Forelimb muscle (tissue), 1 donor: ENCODE measurements at regions not wholly inside any gene's neighbourhood (a gene's known extent, or its start where the extent isn't known, plus 50 kb on each side); places are given as distances from the start of the nearest gene placed in this dataset.
A peak's percentile ranks its signal among the peaks of the same experiment; 100 is the strongest.
"Not testable (repeated sequence)": the region's sequence is repeated elsewhere in the genome, so short reads cannot be mapped to it uniquely, and the experiment has no call there.

Experiments
- DNase-seq: peaks from one replicate; pipeline ENCODE4 v3.0.0-alpha.2; 2013; ENCODE audit warnings: low read depth

DNA sequence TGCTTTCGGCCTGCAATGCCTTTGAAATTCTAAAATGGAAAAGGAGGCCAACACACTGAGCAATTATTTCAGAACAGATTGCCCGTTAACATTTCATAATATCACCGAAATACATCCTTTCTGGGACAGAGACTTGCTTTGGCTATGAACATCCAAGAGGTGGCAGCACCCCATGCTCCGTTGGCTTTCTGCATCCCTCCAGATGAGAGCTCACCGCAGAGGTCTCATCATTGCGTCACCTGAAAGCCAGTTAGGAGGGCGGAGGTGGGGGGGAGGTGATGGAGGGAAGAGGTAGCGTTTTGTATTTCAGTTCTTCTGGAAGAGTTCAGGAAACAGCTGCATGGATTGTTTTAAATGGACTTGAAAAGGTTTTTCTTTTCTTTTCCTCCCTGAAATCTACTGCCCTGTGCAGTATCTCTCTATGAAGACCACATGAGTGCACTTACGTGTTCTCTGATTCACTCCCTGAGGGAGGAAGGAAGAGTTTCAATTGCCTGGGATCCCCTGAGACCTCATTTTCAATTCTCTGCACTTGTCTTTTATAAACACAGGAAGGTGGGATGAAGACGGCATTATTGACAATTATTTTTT lies 166.8 kb upstream of the PGRMC2 start:
- DNase-seq: peak; percentile 68

- DNase-seq: no peak
Observed at GRCh38 chr4:128452415-128452814, 164.8 kb upstream of the PGRMC2 start.

GRCh38 chr4:128451270-128451905 lies 163.8 kb upstream of the PGRMC2 start:
- no peak for DNase-seq

- DNase-seq: no peak
Observed at GRCh38 chr4:128450326-128451120, 162.9 kb upstream of the PGRMC2 start.

DNA sequence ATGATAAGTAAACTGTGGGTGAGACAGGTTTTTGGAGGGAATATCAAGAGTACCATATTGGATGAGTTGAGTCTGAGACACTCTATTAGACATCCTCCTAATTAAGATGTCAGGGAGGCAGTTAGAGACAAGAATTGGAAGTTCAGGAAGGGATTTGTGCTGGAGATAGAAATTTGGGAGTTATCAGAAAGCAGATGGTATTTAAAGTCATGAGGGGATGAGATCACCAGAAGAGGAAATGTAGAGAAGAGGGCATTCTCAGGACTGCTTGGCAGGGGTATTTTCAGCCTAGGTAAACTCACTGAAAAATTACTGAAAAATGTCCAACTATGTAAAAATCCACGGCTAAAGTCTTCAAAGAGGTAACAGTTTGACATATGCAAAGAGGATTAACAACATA lies 161.6 kb upstream of the PGRMC2 start:
- DNase-seq: no peak

DNA sequence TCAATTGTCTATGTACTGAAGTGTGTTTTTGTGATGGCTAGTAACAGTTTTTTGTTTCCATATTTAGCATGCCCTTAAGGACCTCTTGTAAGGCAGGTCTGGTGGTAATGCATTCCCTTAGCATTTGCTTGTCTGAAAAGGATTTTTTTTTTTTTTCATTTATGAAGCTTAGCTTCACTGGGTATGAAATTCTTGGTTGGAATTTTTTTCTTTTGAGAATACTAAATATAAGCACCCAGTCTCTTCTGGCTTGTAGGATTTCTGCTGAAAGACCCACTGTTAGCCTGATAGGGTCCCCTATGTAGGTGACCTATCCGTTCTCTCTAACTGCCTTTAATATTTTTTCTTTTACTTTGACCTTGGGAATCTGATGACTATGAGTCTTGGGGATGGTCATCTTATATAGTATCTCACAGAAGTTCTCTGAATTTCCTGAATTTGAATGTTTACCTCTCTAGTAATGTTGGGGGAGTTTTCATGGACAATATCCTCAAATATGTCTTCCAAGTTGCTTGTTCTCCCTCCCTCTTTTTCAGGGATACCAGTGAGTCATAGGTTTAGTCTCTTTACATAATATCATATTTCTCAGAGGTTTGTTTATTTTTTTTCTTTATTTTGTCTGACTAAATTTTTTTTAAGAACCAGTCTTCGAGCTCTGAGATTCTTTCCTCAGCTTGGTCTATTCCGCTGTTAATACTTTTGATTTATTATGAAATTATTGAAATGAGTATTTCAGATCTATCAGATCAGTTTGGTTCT lies 157.1 kb upstream of the PGRMC2 start:
- DNase-seq: no peak

DNA sequence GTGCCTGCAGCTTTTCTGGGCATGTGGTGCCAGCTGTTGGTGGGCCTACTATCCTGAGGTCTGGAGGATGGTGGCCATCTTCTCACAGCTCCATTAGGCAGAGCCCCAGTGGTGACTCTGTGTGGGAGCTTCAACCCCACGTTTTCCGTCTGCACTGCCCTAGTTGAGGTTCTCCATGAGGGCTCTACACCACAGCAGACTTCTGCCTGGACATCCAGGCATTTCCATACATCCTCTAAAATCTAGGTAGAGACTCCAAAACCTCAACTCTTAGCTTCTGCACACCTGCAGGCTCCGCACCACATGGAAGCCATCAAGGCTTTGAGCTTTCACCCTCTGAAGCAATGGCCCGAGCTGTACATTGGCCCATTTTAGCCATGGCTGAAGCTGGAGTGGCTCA lies 153.3 kb upstream of the PGRMC2 start:
- DNase-seq: no peak

- not testable (repeated sequence) for DNase-seq
Observed at GRCh38 chr4:128437023-128437422, 149.4 kb upstream of the PGRMC2 start.

GRCh38 chr4:128429023-128429613 lies 141.5 kb upstream of the PGRMC2 start:
- not testable (repeated sequence) for DNase-seq

DNA sequence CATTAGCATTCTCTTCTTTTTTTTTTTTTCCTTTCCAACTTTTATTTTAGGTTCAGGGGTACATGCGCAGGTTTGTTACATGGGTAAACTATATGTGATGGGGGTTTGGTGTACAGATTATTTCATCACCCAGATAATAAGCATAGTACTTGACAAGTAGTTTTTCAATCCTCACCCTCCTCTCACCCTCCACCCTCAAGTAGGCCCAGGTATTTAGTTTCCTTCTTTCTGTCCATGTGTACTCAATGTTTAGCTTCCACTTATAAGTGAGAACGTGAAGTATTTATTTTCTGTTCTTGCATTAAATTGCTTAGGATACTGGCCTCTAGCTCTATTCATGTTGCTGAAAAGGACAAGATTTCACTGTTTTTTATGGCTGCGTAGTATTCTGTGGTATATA lies 140.8 kb upstream of the PGRMC2 start:
- DNase-seq: no peak

- DNase-seq: no peak
Observed at GRCh38 chr4:128427832-128428366, 140.3 kb upstream of the PGRMC2 start.

DNA sequence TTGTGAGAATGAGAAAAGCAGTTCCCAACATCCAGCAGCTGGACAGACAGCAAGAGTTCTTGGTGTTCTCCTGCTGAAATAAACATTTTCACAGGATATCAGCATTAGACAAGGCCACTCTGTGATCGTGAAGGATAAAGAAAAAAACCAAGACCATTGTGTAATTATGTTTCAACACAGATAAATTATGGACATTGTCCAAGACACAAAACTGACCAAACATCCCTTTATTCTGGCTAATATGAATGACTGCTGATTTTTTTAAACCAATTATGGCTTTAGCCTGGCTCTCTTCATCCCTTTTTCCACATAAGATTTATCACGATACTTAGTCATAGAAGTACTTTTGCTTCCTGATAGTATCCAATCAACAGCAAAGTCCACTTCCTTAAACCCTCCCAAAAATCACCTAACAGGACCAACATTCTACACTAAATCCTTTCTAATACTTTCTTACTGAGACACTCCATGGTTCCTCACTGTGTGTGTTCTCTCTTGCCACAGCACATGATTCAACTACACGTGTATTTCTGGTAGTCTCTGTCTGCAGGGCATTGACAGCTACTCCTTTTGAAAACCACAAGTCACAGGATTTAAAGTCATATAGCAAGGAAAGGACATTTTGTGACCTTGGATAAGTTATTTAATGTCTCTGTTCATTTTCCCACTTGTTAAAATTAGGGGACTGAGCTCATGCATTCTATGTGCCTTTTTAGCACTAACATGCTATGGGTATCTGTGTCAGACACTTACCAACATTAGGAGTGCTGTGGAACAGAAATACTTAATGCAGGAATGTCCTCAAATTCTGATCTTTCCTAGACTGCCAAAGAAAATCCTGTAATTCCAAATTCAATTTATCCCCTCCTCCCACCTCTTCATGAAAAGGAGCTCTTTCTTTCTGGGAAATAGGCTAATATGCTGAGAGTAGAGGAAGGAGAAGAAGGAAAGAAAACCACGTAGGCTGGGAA lies 137.2 kb upstream of the PGRMC2 start:
- DNase-seq: no peak

- DNase-seq: not testable (repeated sequence)
Observed at GRCh38 chr4:128422296-128422695, 134.7 kb upstream of the PGRMC2 start.

GRCh38 chr4:128416921-128417320 lies 129.3 kb upstream of the PGRMC2 start:
- no peak for DNase-seq

DNA sequence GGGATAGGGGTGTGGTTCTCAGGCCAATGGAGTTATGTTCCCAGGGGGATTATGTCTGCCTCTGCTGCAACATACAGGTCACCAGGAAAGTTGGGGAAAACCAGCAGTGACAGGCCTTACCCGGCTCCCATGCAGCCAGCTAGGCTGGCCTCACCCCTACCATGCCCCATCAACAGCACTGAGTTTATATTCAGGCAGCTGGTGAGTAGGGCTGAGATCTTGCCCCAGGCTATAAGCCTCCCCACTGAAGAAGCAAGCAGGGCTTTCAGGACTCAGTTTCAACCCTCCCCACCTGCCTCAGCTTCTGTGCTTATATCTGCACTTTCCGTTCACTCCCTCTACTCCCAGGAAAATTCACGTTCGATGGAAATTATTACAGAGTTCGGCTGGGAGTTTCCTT lies 122.4 kb upstream of the PGRMC2 start:
- DNase-seq: no peak

- no peak for DNase-seq
Observed at GRCh38 chr4:128403586-128403985, 116.0 kb upstream of the PGRMC2 start.

DNA sequence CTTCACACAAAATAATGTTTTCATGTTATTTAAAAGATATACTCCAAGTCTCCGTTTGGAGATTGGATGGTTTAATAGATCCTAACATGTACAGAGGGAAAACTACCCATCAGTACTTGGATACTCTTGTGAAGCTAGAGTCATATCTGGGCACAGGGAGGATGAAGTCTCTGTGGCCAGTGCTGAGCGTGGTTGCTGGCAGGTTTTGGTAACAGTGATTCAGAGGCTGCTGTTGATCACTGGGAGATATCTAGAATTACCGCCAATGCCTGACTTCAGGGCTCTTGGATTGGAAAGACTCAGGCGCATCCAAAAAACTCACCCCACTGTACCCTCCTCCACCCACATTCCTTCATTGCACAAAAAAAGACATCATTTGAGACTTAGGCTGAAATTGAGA lies 107.2 kb upstream of the PGRMC2 start:
- DNase-seq: no peak

- no peak for DNase-seq
Observed at GRCh38 chr4:128393101-128393704, 105.6 kb upstream of the PGRMC2 start.

DNA sequence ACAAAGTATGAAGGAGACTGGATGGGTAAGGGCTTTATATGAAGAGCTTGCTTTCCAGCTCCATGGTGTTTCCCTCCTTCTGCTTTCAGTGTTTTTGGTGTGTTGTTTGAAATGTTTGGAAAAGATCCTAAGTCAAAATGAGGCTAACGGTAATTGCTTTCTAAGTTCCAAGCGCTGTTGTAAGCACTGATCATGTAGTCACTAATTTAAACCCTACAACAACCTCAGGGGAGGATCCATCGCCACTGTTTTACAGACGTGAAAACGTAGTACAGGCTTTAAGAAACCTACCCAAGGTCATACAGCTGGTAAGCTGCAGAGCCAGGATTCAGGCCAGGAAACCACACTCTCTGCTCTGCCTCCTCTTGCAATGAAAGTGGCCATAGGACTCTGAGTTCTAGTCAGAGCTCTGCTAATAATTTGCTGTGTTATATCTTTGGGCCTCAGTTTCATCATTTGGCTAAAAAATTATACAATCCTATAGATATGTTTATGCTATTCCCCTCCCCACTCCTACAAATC lies 102.9 kb upstream of the PGRMC2 start:
- no peak for DNase-seq

- no peak for DNase-seq
Observed at GRCh38 chr4:128388796-128389195, 101.2 kb upstream of the PGRMC2 start.
